DMS53 treated with DMSO at 0.1 percent for 48 hours (cell line): ENCODE measurements at regions not wholly inside any gene's neighbourhood (a gene's known extent, or its start where the extent isn't known, plus 50 kb on each side); places are given as distances from the start of the nearest gene placed in this dataset.

ENCODE experiments used
- DNase-seq: peaks from one replicate; lab custom pipeline; 2025; ENCODE audit not compliant: unreplicated experiment; lab: John Stamatoyannopoulos, UW

- DNase-seq = no peak
These were observed 53.5 kb upstream of the CHODL start for GRCh38 chr21:18191139-18191538.

DNA sequence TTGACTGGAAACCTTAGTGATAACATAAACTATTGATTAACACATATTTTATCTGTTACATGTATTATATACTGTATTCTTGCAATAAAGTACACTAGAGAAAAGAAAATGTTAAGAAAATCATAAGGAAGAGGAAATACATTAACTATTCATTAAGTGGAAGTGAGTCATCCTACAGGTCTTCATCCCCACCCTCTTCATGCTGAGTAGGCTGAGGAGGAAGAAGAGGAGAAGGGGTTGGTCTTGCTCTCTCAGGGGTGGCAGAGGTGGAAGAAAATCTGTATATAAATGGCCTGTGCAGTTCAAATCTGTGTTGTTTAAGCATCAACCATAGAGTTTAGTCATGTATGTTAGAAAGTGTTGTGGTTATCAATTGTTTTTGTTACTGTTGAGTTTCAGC, 66.1 kb upstream of the CHODL start:
- no peak for DNase-seq

DNA sequence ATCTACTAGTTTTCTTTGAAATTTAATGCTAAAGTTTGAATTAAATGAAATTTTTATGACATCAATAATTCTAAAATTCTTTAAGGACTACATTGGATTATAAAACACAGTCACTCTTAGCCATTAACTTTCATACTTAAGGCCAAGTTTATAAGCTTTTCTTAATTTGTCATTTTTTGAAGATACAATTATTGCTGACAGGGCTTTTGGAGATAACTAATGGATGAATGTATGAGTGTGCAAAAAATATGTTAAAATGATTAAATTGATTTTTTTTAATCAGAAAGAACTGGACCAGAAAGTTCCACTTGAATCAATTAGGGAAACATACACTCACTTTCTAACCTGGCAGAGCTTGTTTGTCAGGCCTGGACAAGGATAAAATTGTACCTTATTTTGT, 70.3 kb upstream of the CHODL start:
- DNase-seq = no peak

DNA sequence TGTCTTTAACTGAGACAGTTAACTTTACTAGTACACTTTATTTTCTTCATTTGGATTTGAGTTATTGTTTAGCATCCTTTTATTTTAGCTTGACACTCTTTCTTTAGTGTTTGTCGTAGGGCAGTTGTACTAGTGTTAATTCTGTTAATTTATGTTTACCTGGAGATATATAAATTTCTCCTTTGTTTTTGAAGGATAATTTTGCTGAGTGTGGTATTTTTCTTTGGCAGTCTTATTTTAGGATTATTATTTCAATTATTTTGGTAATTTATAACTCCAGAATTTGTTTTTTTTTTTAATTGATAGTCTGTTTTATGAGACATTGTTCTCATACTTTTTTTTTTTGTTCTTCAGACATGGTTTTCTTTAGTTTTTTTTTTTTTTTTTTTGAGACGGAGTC, 73.8 kb upstream of the CHODL start:
- no peak for DNase-seq

DNA sequence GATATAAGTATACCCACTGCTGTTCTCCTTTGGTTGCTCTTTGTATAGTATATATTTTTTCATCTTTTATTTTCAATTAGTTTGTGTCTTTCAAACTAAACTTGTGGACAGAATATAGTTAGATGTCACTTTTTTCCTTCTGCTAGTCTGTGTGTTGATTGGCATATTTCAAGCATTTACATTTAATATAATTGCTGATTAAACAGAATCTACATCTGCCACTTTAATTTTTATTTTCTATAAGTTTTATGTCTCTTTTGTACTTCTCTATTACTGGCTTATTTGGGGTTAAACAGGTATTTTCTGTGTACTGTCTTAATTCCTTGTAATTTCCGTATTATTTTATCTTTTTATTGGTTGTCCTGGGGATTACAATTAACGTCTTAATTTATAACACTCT, 74.4 kb upstream of the CHODL start:
- DNase-seq = no peak

DNA sequence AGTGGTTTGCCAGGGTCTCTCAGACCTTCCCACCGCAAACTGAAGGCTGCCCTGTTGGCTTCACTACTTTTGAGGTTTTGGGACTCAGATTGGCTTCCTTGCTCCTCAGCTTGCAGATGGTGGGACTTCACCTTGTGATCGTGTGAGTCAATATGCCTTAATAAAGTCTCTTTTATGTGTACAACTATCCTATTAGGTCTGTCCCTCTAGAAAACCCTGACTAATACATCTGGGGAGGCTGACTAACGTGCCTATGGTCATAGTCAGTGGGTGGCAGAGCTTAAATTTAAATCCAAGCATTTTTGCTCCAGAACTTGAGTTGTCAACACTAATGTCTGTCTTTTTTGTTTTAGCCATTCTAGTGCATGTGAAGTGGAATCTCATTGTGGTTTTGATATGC, 76.5 kb upstream of the CHODL start:
- DNase-seq = no peak

DNA sequence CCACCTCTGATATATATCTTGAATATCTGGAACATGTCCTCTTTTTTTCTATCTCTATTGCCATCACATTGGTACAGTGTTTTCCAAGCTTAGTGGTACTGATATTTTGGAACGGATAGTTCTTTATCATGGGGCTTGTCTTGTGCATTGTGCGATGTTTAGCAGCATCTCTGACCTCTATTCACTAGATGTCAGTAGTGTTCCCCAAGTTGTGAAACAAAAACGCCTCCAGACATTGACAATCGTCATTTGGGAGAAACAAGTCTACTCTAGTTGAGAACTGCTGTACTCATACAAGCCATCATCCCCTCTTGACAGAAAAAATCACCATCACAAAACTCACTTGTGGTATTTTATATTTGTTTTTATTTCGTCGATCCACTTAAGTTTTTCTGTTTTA, 79.7 kb upstream of the CHODL start:
- DNase-seq = no peak

GRCh38 chr21:18164483-18164882, 80.2 kb upstream of the CHODL start:
- no peak for DNase-seq

DNA sequence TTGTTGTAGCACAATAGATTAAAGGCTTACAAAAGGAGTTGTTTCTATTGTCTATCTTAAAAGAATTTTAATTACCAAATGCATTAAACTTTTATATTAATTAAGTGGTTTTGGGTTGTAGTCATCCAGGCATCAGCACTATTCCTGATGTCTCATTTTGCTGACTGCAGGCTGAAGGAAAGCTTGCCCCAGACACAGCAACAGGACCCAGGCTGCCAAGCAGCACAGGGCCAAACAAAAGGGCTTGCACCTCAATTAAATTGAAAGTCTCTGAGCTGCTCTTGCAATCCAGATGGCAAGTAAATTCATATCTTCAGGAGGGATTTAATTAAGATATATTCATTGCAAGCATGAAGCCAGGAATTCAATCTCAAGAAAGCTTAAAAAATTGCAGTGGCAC, 80.7 kb upstream of the CHODL start:
- DNase-seq = no peak

DNA sequence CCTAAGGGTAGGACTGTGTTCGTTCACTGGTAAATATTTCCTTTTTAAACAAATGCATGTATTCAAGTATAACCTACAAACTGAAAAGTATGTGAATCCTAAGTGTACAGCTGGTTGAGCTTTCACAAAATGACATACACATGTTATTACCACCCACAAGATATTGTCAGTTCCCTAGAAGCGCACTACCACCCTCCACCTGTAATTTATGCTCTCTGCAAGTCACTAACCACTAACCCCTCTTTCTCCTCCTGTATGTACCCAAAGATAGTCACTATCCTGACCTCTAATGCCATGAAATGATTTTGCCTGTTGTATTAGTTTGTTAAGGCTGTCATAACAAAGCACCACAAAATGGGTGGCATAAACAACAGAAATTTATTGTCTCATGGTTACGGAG, 82.8 kb upstream of the CHODL start:
- no peak for DNase-seq

DNA sequence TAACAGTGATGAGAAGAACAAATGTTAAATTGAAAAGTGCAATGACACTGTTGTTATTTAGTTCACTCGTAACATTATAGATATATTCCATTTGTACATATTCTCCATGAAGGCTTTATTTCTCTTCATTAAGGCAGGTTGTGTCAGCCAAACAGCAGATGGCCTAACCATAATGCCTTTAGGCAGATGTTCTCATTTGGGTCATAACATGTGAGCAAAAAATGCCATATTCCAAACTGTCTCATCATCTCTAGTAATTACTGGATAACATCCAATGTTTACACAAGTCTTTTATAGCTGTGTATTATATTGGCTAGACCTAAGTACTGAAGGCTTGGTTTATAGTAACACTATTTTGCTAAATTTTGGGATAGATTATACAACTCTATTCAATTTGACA, 87.2 kb upstream of the CHODL start:
- DNase-seq = no peak

GRCh38 chr21:18155508-18156193, 89.0 kb upstream of the CHODL start:
- no peak for DNase-seq

GRCh38 chr21:18153063-18153462, 91.6 kb upstream of the CHODL start:
- no peak for DNase-seq

- no peak for DNase-seq
These were observed 92.3 kb upstream of the CHODL start for GRCh38 chr21:18152371-18152770.

DNA sequence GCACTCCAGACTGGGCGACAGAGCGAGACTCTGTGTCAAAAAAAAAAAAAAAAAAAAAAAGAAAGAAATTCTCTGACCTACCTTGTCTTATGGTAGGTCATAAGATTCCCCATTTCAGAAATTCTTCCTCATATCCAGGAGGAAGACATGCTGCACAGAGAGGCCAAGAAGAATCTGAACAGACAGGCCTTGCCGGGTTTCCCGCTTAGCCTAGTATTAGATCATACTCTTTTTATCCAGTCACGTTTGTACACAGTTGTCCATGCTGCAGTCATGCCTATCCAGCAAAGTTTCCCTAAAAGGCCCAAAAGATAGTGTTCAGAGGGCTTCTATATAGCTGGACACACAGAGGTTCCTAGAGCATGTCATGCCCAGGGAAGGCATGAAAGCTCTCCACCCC, 93.6 kb upstream of the CHODL start:
- DNase-seq = no peak

DNA sequence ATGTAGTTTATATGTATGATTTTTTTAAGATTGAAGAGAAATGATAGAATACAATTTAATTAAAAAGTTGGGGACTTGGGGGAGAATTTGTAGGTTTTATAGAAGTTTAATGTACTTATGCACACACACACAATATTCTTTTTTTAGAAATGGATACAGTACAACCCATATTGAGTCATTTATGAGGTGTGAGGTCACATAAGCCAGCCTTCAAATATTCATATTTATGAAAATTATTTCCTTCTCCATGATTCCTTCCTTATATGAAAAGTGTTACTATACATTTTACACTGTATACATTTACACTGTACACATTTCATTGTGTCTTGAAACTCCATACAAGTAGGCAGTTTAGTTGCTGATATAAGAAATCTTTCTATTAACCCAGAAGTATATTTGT, 96.2 kb upstream of the CHODL start:
- DNase-seq = no peak

- no peak for DNase-seq
These were observed 97.0 kb upstream of the CHODL start for GRCh38 chr21:18147678-18148077.

GRCh38 chr21:18146820-18147219, 97.8 kb upstream of the CHODL start:
- DNase-seq = no peak

GRCh38 chr21:18144339-18144738, 100.3 kb upstream of the CHODL start:
- DNase-seq = no peak

- no peak for DNase-seq
These were observed 102.0 kb upstream of the CHODL start for GRCh38 chr21:18142655-18143054.

- DNase-seq = no peak
These were observed 106.1 kb upstream of the CHODL start for GRCh38 chr21:18138507-18138906.

GRCh38 chr21:18129526-18129925, 115.1 kb upstream of the CHODL start:
- DNase-seq = no peak

GRCh38 chr21:18118566-18118965, 126.1 kb upstream of the CHODL start:
- DNase-seq = no peak

GRCh38 chr21:18117176-18117575, 127.5 kb upstream of the CHODL start:
- no peak for DNase-seq
